Osteoblast (primary cell): ENCODE measurements at regions not wholly inside any gene's neighbourhood (a gene's known extent, or its start where the extent isn't known, plus 50 kb on each side); places are given as distances from the start of the nearest gene placed in this dataset.
A peak's percentile ranks its signal among the peaks of the same experiment; 100 is the strongest.

Experiments used
- DNase-seq: peaks from one replicate; pipeline ENCODE4 v3.0.0; 2011; ENCODE audit warnings: low spot score, mixed read lengths; ENCODE audit not compliant: insufficient read length; ENCODE audit errors: missing footprints
- H2AFZ ChIP-seq: 2 replicates; pipeline ENCODE4 v1.6.0; 2011; ENCODE audit warnings: mild to moderate bottlenecking, low read length
- H3K27ac ChIP-seq: 2 replicates; pipeline ENCODE4 v1.5.1; 2011; ENCODE audit warnings: mild to moderate bottlenecking, low read depth, low read length, moderate library complexity
- H3K27me3 ChIP-seq: 2 replicates; pipeline ENCODE4 v1.6.0; 2012; ENCODE audit warnings: mild to moderate bottlenecking, control low read depth, inconsistent platforms, low read length, moderate library complexity; ENCODE audit not compliant: insufficient read depth
- H3K36me3 ChIP-seq: 2 replicates; pipeline ENCODE4 v1.5.1; 2011; ENCODE audit warnings: mild to moderate bottlenecking, low read length, control low read depth, moderate library complexity; ENCODE audit not compliant: insufficient read depth
- H3K4me1 ChIP-seq: 2 replicates; pipeline ENCODE4 v1.5.1; 2011; ENCODE audit warnings: mild to moderate bottlenecking, low read length, control low read depth, moderate library complexity; ENCODE audit not compliant: insufficient read depth
- H3K4me2 ChIP-seq: 2 replicates; pipeline ENCODE4 v1.6.0; 2011; ENCODE audit warnings: mild to moderate bottlenecking, low read length; ENCODE audit not compliant: insufficient read depth
- H3K4me3 ChIP-seq: fragments of 200-600 bp; sonication (generic); 3 replicates; pipeline ENCODE4 v1.5.1; 2012; ENCODE audit warnings: mild to moderate bottlenecking, low read length, inconsistent platforms; ENCODE audit not compliant: insufficient read depth
- H3K79me2 ChIP-seq: 2 replicates; pipeline ENCODE4 v1.6.0; 2012; ENCODE audit warnings: mild to moderate bottlenecking, low read length, control low read depth, inconsistent platforms; ENCODE audit not compliant: insufficient read depth
- H3K9me3 ChIP-seq: 2 replicates; pipeline ENCODE4 v1.5.1; 2011; ENCODE audit warnings: low read depth, low read length, control low read depth
- H4K20me1 ChIP-seq: 2 replicates; pipeline ENCODE4 v1.6.0; 2012; ENCODE audit warnings: mild to moderate bottlenecking, low read length, control low read depth; ENCODE audit not compliant: insufficient read depth
- TF ChIP-seq, protein P1 (sequence below): IDR thresholded peaks from 2 replicates; pipeline ENCODE4 v1.5.1; 2011; ENCODE audit warnings: mild to moderate bottlenecking, low read depth, low read length, moderate library complexity; ENCODE audit errors: extremely low read depth

GRCh38 chr6:169078399-169079145 lies 175.1 kb downstream of the THBS2 start:
- TF ChIP-seq, protein P1, sequence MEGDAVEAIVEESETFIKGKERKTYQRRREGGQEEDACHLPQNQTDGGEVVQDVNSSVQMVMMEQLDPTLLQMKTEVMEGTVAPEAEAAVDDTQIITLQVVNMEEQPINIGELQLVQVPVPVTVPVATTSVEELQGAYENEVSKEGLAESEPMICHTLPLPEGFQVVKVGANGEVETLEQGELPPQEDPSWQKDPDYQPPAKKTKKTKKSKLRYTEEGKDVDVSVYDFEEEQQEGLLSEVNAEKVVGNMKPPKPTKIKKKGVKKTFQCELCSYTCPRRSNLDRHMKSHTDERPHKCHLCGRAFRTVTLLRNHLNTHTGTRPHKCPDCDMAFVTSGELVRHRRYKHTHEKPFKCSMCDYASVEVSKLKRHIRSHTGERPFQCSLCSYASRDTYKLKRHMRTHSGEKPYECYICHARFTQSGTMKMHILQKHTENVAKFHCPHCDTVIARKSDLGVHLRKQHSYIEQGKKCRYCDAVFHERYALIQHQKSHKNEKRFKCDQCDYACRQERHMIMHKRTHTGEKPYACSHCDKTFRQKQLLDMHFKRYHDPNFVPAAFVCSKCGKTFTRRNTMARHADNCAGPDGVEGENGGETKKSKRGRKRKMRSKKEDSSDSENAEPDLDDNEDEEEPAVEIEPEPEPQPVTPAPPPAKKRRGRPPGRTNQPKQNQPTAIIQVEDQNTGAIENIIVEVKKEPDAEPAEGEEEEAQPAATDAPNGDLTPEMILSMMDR: no peak
- H3K79me2 ChIP-seq: no peaks in the 10 kb centered on the region
- no peak for DNase-seq

GRCh38 chr6:169075915-169076654 lies 177.6 kb downstream of the THBS2 start:
- Histone ChIP-seq H3K9me3 (no peaks in the 10 kb centered on the region), H3K79me2 (no peaks in the 10 kb centered on the region), H3K4me1 (peaks cover 44% of the 10 kb centered on the region), H3K27ac (peak overlapping the region; percentile 85), H3K4me2 (no peak overlapping the region), H3K36me3 (no peaks in the 10 kb centered on the region), H3K4me3 (no peak overlapping the region), H4K20me1 (no peaks in the 10 kb centered on the region), H2AFZ (no peak overlapping the region), H3K27me3 (no peaks in the 10 kb centered on the region)
- TF ChIP-seq, protein P1: no peak
- DNase-seq: no peak

More at GRCh38 chr6:169078399-169079145, 175.1 kb downstream of the THBS2 start:
- Histone ChIP-seq H2AFZ (no peak overlapping the region), H3K4me3 (no peak overlapping the region), H3K36me3 (no peaks in the 10 kb centered on the region), H3K27ac (no peak overlapping the region), H3K4me1 (peaks cover 20% of the 10 kb centered on the region), H3K9me3 (no peaks in the 10 kb centered on the region), H3K27me3 (no peaks in the 10 kb centered on the region), H4K20me1 (no peaks in the 10 kb centered on the region), H3K4me2 (no peak overlapping the region)

DNA sequence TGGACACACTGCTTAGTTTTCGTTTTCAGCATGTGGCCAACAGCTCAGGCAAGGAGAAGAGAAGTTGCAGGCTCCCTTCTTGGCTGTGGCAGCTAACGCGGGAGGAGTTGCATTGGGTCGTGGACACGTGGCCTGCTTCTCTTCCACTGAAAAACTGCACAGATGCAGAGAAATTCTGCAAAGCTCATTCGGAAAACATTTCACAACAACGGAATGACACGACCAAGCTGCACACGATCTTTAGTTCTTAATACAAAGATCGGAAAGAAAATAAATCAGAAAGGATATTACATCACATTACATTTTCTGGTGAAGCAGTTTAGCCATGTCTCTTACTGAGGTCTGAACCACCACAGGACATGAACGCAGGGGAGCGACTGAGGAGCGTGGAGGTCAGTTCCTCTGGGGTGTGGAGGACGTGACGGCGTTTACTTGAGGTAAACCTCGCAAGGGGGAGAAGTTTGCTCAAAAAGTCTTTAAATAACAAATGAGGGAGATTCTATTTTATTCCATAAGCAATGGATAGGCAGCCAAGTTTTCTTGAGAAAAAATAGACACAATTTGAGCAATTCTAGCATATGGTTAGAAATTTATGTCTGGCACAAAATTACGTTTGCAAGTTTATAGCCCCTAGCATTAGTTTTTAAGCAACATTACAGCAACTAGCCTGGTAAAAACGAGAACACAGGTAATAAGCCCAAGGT lies 178.3 kb downstream of the THBS2 start:
- H3K79me2 ChIP-seq: no peaks in the 10 kb centered on the region
- no peak overlapping the region for H3K4me2 ChIP-seq
- DNase-seq: no peak

More for the DNA sequence above, 178.3 kb downstream of the THBS2 start:
- Histone ChIP-seq H4K20me1 (no peaks in the 10 kb centered on the region), H3K4me3 (no peak overlapping the region), H3K27ac (peak overlapping the region; percentile 85), H3K9me3 (no peaks in the 10 kb centered on the region), H2AFZ (no peak overlapping the region), H3K27me3 (no peaks in the 10 kb centered on the region), H3K36me3 (no peaks in the 10 kb centered on the region), H3K4me1 (peaks cover 47% of the 10 kb centered on the region)
- TF ChIP-seq, protein P1: no peak
